ENCODE measurements at regions not wholly inside any gene's neighbourhood (a gene's known extent, or its start where the extent isn't known, plus 50 kb on each side); places are given as distances from the start of the nearest gene placed in this dataset.

- no peak overlapping the region for H2BK120ac ChIP-seq (replicated peaks; ENCODE audit: low read depth, low read length)
- ChIA-PET CTCF (ENCODE audit: partially characterized antibody) (no interaction called here), POLR2A (ENCODE audit: partially characterized antibody) (no interaction called here)
- H3K23ac ChIP-seq (ENCODE audit: insufficient read length), result no peak overlapping the region
- 92% methylated on average over 11 of the region's 11 CpGs; no CpG with 5 or more reads in 1 of the 2 experiments for WGBS, 2 experiments (ENCODE audit: extremely low coverage in 1 of 2, insufficient coverage in 1 of 2, insufficient read length in 1 of 2, insufficient replicate concordance in 2 of 2, low coverage in 1 of 2, low lambda C conversion rate in 2 of 2, missing lambda C conversion rate in 1 of 2)
- DNase-seq (ENCODE audit: low read depth in 1 of 2, low spot score in 2 of 2) (no peak), FAIRE-seq (no peak)
- no peaks in the 10 kb centered on the region for H3K36me3 ChIP-seq (ENCODE audit: control insufficient read depth in 2 of 4, insufficient read depth in 4 of 4, low read length in 3 of 4)
- no peak overlapping the region for H2AFZ ChIP-seq (ENCODE audit: low read length)
- no peak overlapping the region for H3K14ac ChIP-seq (ENCODE audit: insufficient read length)
- no peak overlapping the region for H2BK15ac ChIP-seq (ENCODE audit: low read length)
- H3K4me3 ChIP-seq (ENCODE audit: extremely low read depth in 1 of 4, insufficient read depth in 2 of 4, low read depth in 3 of 4, low read length in 4 of 4), result no peak overlapping the region
- H3K23me2 ChIP-seq (ENCODE audit: low read depth, low read length), result no peaks in the 10 kb centered on the region
- no peak overlapping the region for H3K27ac ChIP-seq (ENCODE audit: low read depth, low read length)
- no peaks in the 10 kb centered on the region for H3K79me1 ChIP-seq (ENCODE audit: low read depth, low read length)
- no peaks in the 10 kb centered on the region for H3K9me3 ChIP-seq (ENCODE audit: insufficient read depth in 2 of 2, low read depth in 1 of 2, low read length in 1 of 2)
- H3K27me3 ChIP-seq (replicated peaks in 1 of 4; ENCODE audit: control insufficient read depth in 3 of 4, extremely low read depth in 1 of 4, insufficient read depth in 3 of 4, low read length in 3 of 4), result no peaks in the 10 kb centered on the region
- no peak overlapping the region for H3K4ac ChIP-seq (replicated peaks; ENCODE audit: insufficient read length, low read depth, low read length)
- H2BK12ac ChIP-seq (ENCODE audit: low read depth, low read length), result no peak overlapping the region
- H3K4me2 ChIP-seq (ENCODE audit: insufficient read depth in 1 of 2, low read depth in 2 of 2, low read length in 2 of 2), result no peak overlapping the region
- H4K20me1 ChIP-seq (replicated peaks in 1 of 2; ENCODE audit: control insufficient read depth in 1 of 2, insufficient read depth in 2 of 2, low read length in 2 of 2), result no peaks in the 10 kb centered on the region
- no peak overlapping the region for H4K5ac ChIP-seq (ENCODE audit: insufficient read length, low read depth, low read length)
- no peak overlapping the region for H2AK5ac ChIP-seq (ENCODE audit: low read depth, low read length)
- no peak overlapping the region for H3K18ac ChIP-seq (ENCODE audit: extremely low read depth, low read length)
- H4K8ac ChIP-seq (ENCODE audit: extremely low read depth, insufficient read depth, low read length), result no peak overlapping the region; the same call in 1 of the 2 replicates
- no peak overlapping the region for H3K9ac ChIP-seq (replicated peaks in 1 of 4; ENCODE audit: extremely low read depth in 1 of 4, low read depth in 3 of 4, low read length in 3 of 4)
- no peak overlapping the region for H3K56ac ChIP-seq (replicated peaks; ENCODE audit: insufficient read length, low read depth, low read length)
- TF ChIP-seq EZH2 (IDR thresholded peaks at IDR 0.05; ENCODE audit: low read depth, low read length, severe bottlenecking) (no peak), SRF (IDR thresholded peaks at IDR 0.05; ENCODE audit: low read depth, low read length) (no peak), BACH1 (IDR thresholded peaks at IDR 0.05; ENCODE audit: low read length) (no peak), ASH2L (IDR thresholded peaks at IDR 0.05; ENCODE audit: low read length) (no peak), TCF12 (IDR thresholded peaks at IDR 0.05; ENCODE audit: low read depth, low read length) (no peak), SIX5 (IDR thresholded peaks at IDR 0.05; ENCODE audit: low read depth, low read length) (no peak), RXRA (IDR thresholded peaks at IDR 0.05; ENCODE audit: insufficient read depth, low read depth, low read length) (no peak), EGR1 (IDR thresholded peaks at IDR 0.05; ENCODE audit: borderline replicate concordance, low read depth, low read length) (no peak), GABPA (IDR thresholded peaks at IDR 0.05; ENCODE audit: borderline replicate concordance, insufficient read depth, low read length) (no peak), PHF8 (conservative IDR thresholded peaks at IDR 0.05; ENCODE audit: low read depth, low read length) (no peak), SP4 (IDR thresholded peaks at IDR 0.05; ENCODE audit: low read length) (no peak)
- H3K79me2 ChIP-seq (ENCODE audit: control insufficient read depth in 1 of 2, insufficient read depth in 2 of 2, low read length in 2 of 2), result no peaks in the 10 kb centered on the region
- H4K91ac ChIP-seq (replicated peaks; ENCODE audit: insufficient read length, low read length), result no peak overlapping the region
- H3K4me1 ChIP-seq (replicated peaks in 1 of 4; ENCODE audit: control insufficient read depth in 3 of 4, insufficient read depth in 4 of 4, low read length in 3 of 4), result no peaks in the 10 kb centered on the region
- no peak overlapping the region for H2BK20ac ChIP-seq (ENCODE audit: low read length)
- no peak overlapping the region for H2BK5ac ChIP-seq (ENCODE audit: low read depth, low read length)
Measured at GRCh38 chr18:41646915-41647620, 308.0 kb upstream of the PIK3C3 start.

All from H1 (cell line).